ENCODE measurements at regions not wholly inside any gene's neighbourhood (a gene's known extent, or its start where the extent isn't known, plus 50 kb on each side); places are given as distances from the start of the nearest gene placed in this dataset.

DNA sequence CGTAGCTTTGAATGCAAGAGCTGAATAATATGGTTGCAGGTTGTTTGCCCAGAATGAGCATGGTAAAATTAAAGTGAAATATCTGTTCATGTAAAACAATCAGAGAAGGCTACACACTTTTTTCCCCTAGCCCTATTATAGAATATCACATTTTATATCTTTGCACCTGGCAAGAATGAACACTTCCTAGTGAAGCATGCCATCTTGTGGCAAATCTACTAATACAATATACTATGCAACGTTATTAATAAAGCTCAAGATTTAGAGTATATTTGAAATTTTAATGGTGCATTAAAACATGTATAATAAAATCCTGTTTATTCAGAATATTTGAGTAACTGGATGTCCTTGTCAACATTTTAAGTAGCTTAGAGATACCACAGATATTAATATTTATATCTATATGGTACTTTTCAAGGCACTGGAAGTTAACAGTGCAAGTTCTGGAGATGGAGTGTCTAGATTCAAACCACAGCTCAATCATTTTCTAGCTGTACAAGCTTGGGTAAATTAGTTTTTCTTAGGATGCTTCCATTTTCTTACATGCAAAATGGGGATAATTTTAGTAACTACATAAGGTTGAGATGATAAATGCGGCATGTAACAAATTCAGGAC, 643.1 kb upstream of the SEMA3D start:
- TF ChIP-seq CTCF (IDR thresholded peaks at IDR 0.05; ENCODE audit: insufficient read depth, low read length) (no peak), POLR2AphosphoS5 (IDR thresholded peaks at IDR 0.05; ENCODE audit: low read depth) (no peak), REST (IDR thresholded peaks at IDR 0.05; ENCODE audit: insufficient replicate concordance, low read depth) (no peak), GABPA (IDR thresholded peaks at IDR 0.05; ENCODE audit: low read depth) (no peak), SPI1 (IDR thresholded peaks at IDR 0.05; ENCODE audit: borderline replicate concordance, low read depth) (no peak)

All from HL-60 (cell line).